Ovary (tissue), 3 donors: ENCODE measurements at regions not wholly inside any gene's neighbourhood (a gene's known extent, or its start where the extent isn't known, plus 50 kb on each side); places are given as distances from the start of the nearest gene placed in this dataset.

Source experiments
- POLR2A ChIP-seq: fragments of 450-650 bp; IDR thresholded peaks from one replicate; pipeline ENCODE4 v1.6.1; 2017; ENCODE audit warnings: antibody characterized with exemption, mild to moderate bottlenecking, moderate library complexity
- TF ChIP-seq, protein P1 (sequence below), 3 donors: fragments of 450-650 bp in 2 of 3; fragments of 200-600 bp in 1 of 3; IDR thresholded peaks; one replicate each; pipeline versions ENCODE4 v1.5.1 to v1.8.0; 2016 to 2022; ENCODE audit warnings: antibody characterized with exemption in 3 of 3, mild to moderate bottlenecking in 1 of 3
- donor health status: DM: no; HTN: no; CAD: no.

DNA sequence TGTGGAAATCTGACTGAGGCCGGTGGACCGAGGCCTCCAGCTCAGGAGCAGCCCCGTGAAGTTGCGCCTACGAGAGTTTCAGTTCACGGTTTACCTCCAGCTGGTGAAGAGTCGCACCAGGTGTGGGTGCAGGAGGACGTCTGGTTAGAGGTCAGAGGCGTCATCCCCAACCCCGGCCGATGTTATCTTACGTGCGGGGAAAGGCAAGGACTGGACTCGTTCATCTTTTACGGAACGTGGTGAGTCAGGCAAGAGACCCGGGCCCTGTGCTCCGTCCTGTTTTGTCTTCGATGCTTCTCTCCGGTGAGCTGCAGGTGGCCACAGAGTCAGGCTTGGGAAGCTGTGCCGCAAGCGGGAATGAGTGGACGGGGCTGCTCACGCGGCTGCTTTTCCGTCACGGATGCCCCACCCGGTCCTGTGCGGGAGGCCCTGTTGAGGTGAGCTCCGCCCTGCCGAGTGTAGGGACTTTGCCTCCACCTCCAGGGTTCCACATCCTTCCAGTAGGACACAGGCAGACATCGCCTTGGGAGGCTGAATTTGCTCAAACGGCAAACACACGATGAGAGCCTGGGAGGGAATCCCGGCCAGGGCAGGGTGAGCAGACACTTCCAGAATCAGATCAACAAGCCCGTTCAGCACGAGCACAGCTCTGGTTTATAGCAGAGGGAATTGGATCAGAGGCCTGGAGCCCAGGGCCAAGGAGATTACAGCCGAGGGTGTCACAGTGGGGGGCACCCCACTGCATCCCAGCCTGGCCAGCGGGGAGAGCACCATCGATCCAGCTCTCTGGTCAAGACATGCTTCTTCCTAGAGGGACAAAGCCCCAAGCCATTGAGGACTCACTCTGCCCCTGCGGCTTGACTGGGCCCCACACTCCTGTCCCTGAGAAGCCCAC is 50.1 kb upstream of the INPP5A start:
- TF ChIP-seq, protein P1, sequence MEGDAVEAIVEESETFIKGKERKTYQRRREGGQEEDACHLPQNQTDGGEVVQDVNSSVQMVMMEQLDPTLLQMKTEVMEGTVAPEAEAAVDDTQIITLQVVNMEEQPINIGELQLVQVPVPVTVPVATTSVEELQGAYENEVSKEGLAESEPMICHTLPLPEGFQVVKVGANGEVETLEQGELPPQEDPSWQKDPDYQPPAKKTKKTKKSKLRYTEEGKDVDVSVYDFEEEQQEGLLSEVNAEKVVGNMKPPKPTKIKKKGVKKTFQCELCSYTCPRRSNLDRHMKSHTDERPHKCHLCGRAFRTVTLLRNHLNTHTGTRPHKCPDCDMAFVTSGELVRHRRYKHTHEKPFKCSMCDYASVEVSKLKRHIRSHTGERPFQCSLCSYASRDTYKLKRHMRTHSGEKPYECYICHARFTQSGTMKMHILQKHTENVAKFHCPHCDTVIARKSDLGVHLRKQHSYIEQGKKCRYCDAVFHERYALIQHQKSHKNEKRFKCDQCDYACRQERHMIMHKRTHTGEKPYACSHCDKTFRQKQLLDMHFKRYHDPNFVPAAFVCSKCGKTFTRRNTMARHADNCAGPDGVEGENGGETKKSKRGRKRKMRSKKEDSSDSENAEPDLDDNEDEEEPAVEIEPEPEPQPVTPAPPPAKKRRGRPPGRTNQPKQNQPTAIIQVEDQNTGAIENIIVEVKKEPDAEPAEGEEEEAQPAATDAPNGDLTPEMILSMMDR (IDR thresholded peaks at IDR 0.05) = no peak
- no peak for TF ChIP-seq POLR2A
